WTC11 (cell line): ENCODE measurements at regions not wholly inside any gene's neighbourhood (a gene's known extent, or its start where the extent isn't known, plus 50 kb on each side); places are given as distances from the start of the nearest gene placed in this dataset.

Experiments
- CBFB ChIP-seq: sonication (generic); formaldehyde crosslinking; IDR thresholded peaks from 2 replicates; pipeline ENCODE4 v1.8.1; 2022; ENCODE audit warnings: mild to moderate bottlenecking, low read depth, missing genetic modification reagents
- CREM ChIP-seq: sonication (generic); formaldehyde crosslinking; IDR thresholded peaks from 2 replicates; pipeline ENCODE4 v1.8.1; 2022; ENCODE audit warnings: mild to moderate bottlenecking, missing genetic modification reagents, moderate library complexity
- ESRRA ChIP-seq: sonication (generic); formaldehyde crosslinking; IDR thresholded peaks from 2 replicates; pipeline ENCODE4 v1.8.1; 2022; ENCODE audit warnings: mild to moderate bottlenecking, missing genetic modification reagents, borderline replicate concordance
- NFYB ChIP-seq: sonication (generic); formaldehyde crosslinking; conservative IDR thresholded peaks from 2 replicates; pipeline ENCODE4 v1.8.0; 2022; ENCODE audit warnings: low read depth, missing genetic modification reagents
- NR2C2 ChIP-seq: sonication (generic); formaldehyde crosslinking; IDR thresholded peaks from 2 replicates; pipeline ENCODE4 v1.8.0; 2022; ENCODE audit warnings: mild to moderate bottlenecking, missing genetic modification reagents
- ZBTB21 ChIP-seq: sonication (generic); formaldehyde crosslinking; IDR thresholded peaks from 2 replicates; pipeline ENCODE4 v1.8.1; 2023; ENCODE audit warnings: mild to moderate bottlenecking, missing genetic modification reagents, borderline replicate concordance
- ZNF263 ChIP-seq: sonication (generic); formaldehyde crosslinking; IDR thresholded peaks from 2 replicates; pipeline ENCODE4 v1.8.1; 2022; ENCODE audit warnings: low read depth, mild to moderate bottlenecking, moderate library complexity, missing genetic modification reagents
- TF ChIP-seq, protein P1 (sequence below): fragments of 250-450 bp; sonication (Bioruptor Pico); IDR thresholded peaks from 2 replicates; pipeline ENCODE4 v1.9.0; 2021; ENCODE audit warnings: mild to moderate bottlenecking, borderline replicate concordance
- TF ChIP-seq, protein P2 (sequence below): fragments of 250-450 bp; sonication (Bioruptor Pico); IDR thresholded peaks from 2 replicates; pipeline ENCODE4 v1.9.0; 2021; ENCODE audit warnings: mild to moderate bottlenecking
- TF ChIP-seq, protein P3 (sequence below): sonication (generic); formaldehyde crosslinking; IDR thresholded peaks from 2 replicates; pipeline ENCODE4 v1.8.1; 2023; ENCODE audit warnings: mild to moderate bottlenecking, moderate library complexity, missing genetic modification reagents
- TF ChIP-seq, protein P4 (sequence below): sonication (generic); formaldehyde crosslinking; IDR thresholded peaks from 2 replicates; pipeline ENCODE4 v1.8.0; 2022; ENCODE audit warnings: missing genetic modification reagents
- TF ChIP-seq, protein P5 (sequence below): sonication (generic); formaldehyde crosslinking; IDR thresholded peaks from 2 replicates; pipeline ENCODE4 v1.8.0; 2023; ENCODE audit warnings: mild to moderate bottlenecking, missing genetic modification reagents
- TF ChIP-seq, protein P6 (sequence below): sonication (generic); formaldehyde crosslinking; IDR thresholded peaks from 2 replicates; pipeline ENCODE4 v1.8.0; 2022; ENCODE audit warnings: mild to moderate bottlenecking, missing genetic modification reagents
- TF ChIP-seq, protein P7 (sequence below): fragments of 250-450 bp; sonication (Bioruptor Pico); IDR thresholded peaks from 2 replicates; pipeline ENCODE4 v1.9.0; 2021; ENCODE audit warnings: mild to moderate bottlenecking

DNA sequence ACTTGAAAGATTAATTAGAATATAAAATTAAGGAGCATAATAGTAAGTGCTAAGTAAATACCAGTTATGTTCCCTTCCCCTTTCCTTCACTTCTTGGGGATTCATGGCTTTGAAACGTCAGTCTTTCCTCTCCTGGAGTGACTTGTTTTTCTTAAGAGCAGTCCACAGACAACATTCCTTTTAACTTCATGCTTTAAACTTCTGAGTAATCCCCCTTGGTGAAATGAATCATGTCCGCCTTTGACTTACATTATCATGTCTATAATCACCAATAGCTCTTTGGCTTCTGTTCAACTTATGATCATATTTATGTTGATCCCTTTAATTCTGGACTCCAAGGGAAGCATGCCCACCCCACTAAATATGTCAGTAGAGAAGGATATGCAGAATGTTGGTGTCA lies 1012.1 kb upstream of the SLIT2 start (continued):
- TF ChIP-seq, protein P1, sequence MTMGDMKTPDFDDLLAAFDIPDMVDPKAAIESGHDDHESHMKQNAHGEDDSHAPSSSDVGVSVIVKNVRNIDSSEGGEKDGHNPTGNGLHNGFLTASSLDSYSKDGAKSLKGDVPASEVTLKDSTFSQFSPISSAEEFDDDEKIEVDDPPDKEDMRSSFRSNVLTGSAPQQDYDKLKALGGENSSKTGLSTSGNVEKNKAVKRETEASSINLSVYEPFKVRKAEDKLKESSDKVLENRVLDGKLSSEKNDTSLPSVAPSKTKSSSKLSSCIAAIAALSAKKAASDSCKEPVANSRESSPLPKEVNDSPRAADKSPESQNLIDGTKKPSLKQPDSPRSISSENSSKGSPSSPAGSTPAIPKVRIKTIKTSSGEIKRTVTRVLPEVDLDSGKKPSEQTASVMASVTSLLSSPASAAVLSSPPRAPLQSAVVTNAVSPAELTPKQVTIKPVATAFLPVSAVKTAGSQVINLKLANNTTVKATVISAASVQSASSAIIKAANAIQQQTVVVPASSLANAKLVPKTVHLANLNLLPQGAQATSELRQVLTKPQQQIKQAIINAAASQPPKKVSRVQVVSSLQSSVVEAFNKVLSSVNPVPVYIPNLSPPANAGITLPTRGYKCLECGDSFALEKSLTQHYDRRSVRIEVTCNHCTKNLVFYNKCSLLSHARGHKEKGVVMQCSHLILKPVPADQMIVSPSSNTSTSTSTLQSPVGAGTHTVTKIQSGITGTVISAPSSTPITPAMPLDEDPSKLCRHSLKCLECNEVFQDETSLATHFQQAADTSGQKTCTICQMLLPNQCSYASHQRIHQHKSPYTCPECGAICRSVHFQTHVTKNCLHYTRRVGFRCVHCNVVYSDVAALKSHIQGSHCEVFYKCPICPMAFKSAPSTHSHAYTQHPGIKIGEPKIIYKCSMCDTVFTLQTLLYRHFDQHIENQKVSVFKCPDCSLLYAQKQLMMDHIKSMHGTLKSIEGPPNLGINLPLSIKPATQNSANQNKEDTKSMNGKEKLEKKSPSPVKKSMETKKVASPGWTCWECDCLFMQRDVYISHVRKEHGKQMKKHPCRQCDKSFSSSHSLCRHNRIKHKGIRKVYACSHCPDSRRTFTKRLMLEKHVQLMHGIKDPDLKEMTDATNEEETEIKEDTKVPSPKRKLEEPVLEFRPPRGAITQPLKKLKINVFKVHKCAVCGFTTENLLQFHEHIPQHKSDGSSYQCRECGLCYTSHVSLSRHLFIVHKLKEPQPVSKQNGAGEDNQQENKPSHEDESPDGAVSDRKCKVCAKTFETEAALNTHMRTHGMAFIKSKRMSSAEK (CRISPR knock-in tag): no peak
- no peak for TF ChIP-seq ZBTB21
- TF ChIP-seq, protein P2, sequence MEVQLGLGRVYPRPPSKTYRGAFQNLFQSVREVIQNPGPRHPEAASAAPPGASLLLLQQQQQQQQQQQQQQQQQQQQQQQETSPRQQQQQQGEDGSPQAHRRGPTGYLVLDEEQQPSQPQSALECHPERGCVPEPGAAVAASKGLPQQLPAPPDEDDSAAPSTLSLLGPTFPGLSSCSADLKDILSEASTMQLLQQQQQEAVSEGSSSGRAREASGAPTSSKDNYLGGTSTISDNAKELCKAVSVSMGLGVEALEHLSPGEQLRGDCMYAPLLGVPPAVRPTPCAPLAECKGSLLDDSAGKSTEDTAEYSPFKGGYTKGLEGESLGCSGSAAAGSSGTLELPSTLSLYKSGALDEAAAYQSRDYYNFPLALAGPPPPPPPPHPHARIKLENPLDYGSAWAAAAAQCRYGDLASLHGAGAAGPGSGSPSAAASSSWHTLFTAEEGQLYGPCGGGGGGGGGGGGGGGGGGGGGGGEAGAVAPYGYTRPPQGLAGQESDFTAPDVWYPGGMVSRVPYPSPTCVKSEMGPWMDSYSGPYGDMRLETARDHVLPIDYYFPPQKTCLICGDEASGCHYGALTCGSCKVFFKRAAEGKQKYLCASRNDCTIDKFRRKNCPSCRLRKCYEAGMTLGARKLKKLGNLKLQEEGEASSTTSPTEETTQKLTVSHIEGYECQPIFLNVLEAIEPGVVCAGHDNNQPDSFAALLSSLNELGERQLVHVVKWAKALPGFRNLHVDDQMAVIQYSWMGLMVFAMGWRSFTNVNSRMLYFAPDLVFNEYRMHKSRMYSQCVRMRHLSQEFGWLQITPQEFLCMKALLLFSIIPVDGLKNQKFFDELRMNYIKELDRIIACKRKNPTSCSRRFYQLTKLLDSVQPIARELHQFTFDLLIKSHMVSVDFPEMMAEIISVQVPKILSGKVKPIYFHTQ (CRISPR knock-in tag): no peak
- TF ChIP-seq, protein P3, sequence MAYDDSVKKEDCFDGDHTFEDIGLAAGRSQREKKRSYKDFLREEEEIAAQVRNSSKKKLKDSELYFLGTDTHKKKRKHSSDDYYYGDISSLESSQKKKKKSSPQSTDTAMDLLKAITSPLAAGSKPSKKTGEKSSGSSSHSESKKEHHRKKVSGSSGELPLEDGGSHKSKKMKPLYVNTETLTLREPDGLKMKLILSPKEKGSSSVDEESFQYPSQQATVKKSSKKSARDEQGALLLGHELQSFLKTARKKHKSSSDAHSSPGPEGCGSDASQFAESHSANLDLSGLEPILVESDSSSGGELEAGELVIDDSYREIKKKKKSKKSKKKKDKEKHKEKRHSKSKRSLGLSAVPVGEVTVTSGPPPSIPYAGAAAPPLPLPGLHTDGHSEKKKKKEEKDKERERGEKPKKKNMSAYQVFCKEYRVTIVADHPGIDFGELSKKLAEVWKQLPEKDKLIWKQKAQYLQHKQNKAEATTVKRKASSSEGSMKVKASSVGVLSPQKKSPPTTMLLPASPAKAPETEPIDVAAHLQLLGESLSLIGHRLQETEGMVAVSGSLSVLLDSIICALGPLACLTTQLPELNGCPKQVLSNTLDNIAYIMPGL (CRISPR knock-in tag): no peak
- TF ChIP-seq, protein P4, sequence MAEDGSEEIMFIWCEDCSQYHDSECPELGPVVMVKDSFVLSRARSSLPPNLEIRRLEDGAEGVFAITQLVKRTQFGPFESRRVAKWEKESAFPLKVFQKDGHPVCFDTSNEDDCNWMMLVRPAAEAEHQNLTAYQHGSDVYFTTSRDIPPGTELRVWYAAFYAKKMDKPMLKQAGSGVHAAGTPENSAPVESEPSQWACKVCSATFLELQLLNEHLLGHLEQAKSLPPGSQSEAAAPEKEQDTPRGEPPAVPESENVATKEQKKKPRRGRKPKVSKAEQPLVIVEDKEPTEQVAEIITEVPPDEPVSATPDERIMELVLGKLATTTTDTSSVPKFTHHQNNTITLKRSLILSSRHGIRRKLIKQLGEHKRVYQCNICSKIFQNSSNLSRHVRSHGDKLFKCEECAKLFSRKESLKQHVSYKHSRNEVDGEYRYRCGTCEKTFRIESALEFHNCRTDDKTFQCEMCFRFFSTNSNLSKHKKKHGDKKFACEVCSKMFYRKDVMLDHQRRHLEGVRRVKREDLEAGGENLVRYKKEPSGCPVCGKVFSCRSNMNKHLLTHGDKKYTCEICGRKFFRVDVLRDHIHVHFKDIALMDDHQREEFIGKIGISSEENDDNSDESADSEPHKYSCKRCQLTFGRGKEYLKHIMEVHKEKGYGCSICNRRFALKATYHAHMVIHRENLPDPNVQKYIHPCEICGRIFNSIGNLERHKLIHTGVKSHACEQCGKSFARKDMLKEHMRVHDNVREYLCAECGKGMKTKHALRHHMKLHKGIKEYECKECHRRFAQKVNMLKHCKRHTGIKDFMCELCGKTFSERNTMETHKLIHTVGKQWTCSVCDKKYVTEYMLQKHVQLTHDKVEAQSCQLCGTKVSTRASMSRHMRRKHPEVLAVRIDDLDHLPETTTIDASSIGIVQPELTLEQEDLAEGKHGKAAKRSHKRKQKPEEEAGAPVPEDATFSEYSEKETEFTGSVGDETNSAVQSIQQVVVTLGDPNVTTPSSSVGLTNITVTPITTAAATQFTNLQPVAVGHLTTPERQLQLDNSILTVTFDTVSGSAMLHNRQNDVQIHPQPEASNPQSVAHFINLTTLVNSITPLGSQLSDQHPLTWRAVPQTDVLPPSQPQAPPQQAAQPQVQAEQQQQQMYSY (CRISPR knock-in tag): no peak
- TF ChIP-seq NR2C2 (CRISPR knock-in tag): no peak
- no peak for TF ChIP-seq ESRRA (CRISPR knock-in tag)
- TF ChIP-seq, protein P5, sequence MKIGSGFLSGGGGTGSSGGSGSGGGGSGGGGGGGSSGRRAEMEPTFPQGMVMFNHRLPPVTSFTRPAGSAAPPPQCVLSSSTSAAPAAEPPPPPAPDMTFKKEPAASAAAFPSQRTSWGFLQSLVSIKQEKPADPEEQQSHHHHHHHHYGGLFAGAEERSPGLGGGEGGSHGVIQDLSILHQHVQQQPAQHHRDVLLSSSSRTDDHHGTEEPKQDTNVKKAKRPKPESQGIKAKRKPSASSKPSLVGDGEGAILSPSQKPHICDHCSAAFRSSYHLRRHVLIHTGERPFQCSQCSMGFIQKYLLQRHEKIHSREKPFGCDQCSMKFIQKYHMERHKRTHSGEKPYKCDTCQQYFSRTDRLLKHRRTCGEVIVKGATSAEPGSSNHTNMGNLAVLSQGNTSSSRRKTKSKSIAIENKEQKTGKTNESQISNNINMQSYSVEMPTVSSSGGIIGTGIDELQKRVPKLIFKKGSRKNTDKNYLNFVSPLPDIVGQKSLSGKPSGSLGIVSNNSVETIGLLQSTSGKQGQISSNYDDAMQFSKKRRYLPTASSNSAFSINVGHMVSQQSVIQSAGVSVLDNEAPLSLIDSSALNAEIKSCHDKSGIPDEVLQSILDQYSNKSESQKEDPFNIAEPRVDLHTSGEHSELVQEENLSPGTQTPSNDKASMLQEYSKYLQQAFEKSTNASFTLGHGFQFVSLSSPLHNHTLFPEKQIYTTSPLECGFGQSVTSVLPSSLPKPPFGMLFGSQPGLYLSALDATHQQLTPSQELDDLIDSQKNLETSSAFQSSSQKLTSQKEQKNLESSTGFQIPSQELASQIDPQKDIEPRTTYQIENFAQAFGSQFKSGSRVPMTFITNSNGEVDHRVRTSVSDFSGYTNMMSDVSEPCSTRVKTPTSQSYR: no peak
- TF ChIP-seq CREM (CRISPR knock-in tag): no peak
- TF ChIP-seq, protein P6, sequence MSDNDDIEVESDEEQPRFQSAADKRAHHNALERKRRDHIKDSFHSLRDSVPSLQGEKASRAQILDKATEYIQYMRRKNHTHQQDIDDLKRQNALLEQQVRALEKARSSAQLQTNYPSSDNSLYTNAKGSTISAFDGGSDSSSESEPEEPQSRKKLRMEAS (CRISPR knock-in tag): no peak
- no peak for TF ChIP-seq NFYB (CRISPR knock-in tag)
- no peak for TF ChIP-seq CBFB (CRISPR knock-in tag)
- no peak for TF ChIP-seq ZNF263 (CRISPR knock-in tag)
- TF ChIP-seq, protein P7, sequence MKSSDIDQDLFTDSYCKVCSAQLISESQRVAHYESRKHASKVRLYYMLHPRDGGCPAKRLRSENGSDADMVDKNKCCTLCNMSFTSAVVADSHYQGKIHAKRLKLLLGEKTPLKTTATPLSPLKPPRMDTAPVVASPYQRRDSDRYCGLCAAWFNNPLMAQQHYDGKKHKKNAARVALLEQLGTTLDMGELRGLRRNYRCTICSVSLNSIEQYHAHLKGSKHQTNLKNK: no peak
